A673 (cell line): ENCODE measurements at regions not wholly inside any gene's neighbourhood (a gene's known extent, or its start where the extent isn't known, plus 50 kb on each side); places are given as distances from the start of the nearest gene placed in this dataset.

Source experiments
- BruUV-seq: library from RNA; stranded (reverse); fragments of 400-500 nt; replicated peaks from 2 replicates; lab custom pipeline; 2021; lab: Mats Ljungman, UMichigan
- CTCF ChIA-PET: fragments of 300-600 bp; sonication (Branson Sonifier 250); formaldehyde crosslinking; loops from one replicate; lab custom pipeline; 2022; ENCODE audit warnings: antibody characterized with exemption; lab: Charles Lee
- POLR2A ChIA-PET: fragments of 300-600 bp; sonication (Branson Sonifier 250); formaldehyde crosslinking; loops from one replicate; lab custom pipeline; 2022; ENCODE audit warnings: antibody characterized with exemption; ENCODE audit not compliant: low non-redundant PET; lab: Charles Lee
- DNase-seq: peaks from one replicate; pipeline ENCODE4 v3.0.0-alpha.2; 2015; ENCODE audit warnings: low spot score
- H3K27ac ChIP-seq: fragments of 200-600 bp; sonication (generic); 2 replicates; pipeline ENCODE4 v1.5.1; 2016; ENCODE audit warnings: mixed run types, low read depth, mild to moderate bottlenecking, mixed read lengths, antibody characterized with exemption, low read length; ENCODE audit not compliant: poor library complexity, severe bottlenecking
- H3K27me3 ChIP-seq: fragments of 200-600 bp; sonication (generic); replicated peaks from 2 replicates; pipeline ENCODE4 v1.6.1; 2017; ENCODE audit warnings: mixed run types, low read depth, mild to moderate bottlenecking, mixed read lengths, antibody characterized with exemption, low read length; ENCODE audit not compliant: insufficient read depth, poor library complexity
- H3K36me3 ChIP-seq: fragments of 200-600 bp; sonication (generic); 2 replicates; pipeline ENCODE4 v1.6.1; 2016; ENCODE audit warnings: mixed run types, mild to moderate bottlenecking, mixed read lengths, antibody characterized with exemption, low read length; ENCODE audit not compliant: insufficient read depth, poor library complexity, severe bottlenecking
- H3K4me1 ChIP-seq: fragments of 200-600 bp; sonication (generic); 2 replicates; pipeline ENCODE4 v1.6.1; 2017; ENCODE audit warnings: mixed run types, mild to moderate bottlenecking, mixed read lengths, antibody characterized with exemption, low read length; ENCODE audit not compliant: insufficient read depth, poor library complexity, severe bottlenecking
- H3K4me3 ChIP-seq: fragments of 200-600 bp; sonication (generic); 2 replicates; pipeline ENCODE4 v1.5.1; 2016; ENCODE audit warnings: low read depth, mixed run types, mild to moderate bottlenecking, mixed read lengths, low read length; ENCODE audit not compliant: poor library complexity, severe bottlenecking
- H3K9me3 ChIP-seq: fragments of 200-600 bp; sonication (generic); 2 replicates; pipeline ENCODE4 v1.6.1; 2016; ENCODE audit warnings: mixed run types, low read depth, mild to moderate bottlenecking, mixed read lengths, antibody characterized with exemption, low read length; ENCODE audit not compliant: poor library complexity, severe bottlenecking
- EZH2 ChIP-seq: fragments of 200-600 bp; sonication (generic); IDR thresholded peaks from 2 replicates; pipeline ENCODE4 v1.6.1; 2017; ENCODE audit warnings: borderline replicate concordance, low read depth, mild to moderate bottlenecking, mixed read lengths, antibody characterized with exemption, low read length; ENCODE audit not compliant: poor library complexity, severe bottlenecking
- intact Hi-C: fragments of 100-400 bp; cut with micrococcal nuclease; formaldehyde crosslinking; loops from one replicate; pipeline ENCODE4 v1.10.0; 2022; ENCODE audit not compliant: unreplicated experiment
- TF ChIP-seq, protein P1 (sequence below): fragments of 300-800, 200-600 bp; sonication (generic); conservative IDR thresholded peaks from 2 replicates; pipeline ENCODE4 v1.5.1; 2017; ENCODE audit warnings: low read depth, mild to moderate bottlenecking, antibody characterized with exemption, low read length, moderate library complexity, mixed read lengths

DNA sequence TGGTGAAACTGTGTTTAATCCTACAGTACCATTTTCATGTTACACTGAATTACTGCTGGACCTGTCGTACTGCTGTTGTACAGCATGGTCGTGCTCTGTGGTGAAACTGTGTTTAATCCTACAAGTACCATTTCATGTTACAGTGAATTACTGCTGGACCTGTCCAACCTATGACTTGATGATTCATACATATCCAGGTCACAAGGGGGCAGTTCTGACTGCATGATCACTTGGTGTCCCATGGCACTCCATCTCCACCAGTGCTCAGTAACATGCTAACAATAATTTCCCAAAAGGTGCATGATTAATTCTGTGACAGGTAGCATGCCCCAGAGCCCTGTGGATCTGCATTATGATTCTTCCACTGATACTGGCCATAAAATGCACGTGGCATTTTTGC, 101.6 kb downstream of the ADCYAP1 start:
- intact Hi-C loops: no loop called here
- Histone ChIP-seq H3K4me1 (no peaks in the 10 kb centered on the region), H3K9me3 (no peaks in the 10 kb centered on the region), H3K4me3 (no peak overlapping the region), H3K27ac (no peak overlapping the region), H3K36me3 (no peaks in the 10 kb centered on the region), H3K27me3 (peaks cover 16% of the 10 kb centered on the region)
- DNase-seq: no peak
- TF ChIP-seq, protein P1, sequence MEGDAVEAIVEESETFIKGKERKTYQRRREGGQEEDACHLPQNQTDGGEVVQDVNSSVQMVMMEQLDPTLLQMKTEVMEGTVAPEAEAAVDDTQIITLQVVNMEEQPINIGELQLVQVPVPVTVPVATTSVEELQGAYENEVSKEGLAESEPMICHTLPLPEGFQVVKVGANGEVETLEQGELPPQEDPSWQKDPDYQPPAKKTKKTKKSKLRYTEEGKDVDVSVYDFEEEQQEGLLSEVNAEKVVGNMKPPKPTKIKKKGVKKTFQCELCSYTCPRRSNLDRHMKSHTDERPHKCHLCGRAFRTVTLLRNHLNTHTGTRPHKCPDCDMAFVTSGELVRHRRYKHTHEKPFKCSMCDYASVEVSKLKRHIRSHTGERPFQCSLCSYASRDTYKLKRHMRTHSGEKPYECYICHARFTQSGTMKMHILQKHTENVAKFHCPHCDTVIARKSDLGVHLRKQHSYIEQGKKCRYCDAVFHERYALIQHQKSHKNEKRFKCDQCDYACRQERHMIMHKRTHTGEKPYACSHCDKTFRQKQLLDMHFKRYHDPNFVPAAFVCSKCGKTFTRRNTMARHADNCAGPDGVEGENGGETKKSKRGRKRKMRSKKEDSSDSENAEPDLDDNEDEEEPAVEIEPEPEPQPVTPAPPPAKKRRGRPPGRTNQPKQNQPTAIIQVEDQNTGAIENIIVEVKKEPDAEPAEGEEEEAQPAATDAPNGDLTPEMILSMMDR: no peak
- TF ChIP-seq EZH2: no peak
- CTCF ChIA-PET: no interaction called here
- no TSS peak for BruUV-seq
- POLR2A ChIA-PET: no interaction called here

DNA sequence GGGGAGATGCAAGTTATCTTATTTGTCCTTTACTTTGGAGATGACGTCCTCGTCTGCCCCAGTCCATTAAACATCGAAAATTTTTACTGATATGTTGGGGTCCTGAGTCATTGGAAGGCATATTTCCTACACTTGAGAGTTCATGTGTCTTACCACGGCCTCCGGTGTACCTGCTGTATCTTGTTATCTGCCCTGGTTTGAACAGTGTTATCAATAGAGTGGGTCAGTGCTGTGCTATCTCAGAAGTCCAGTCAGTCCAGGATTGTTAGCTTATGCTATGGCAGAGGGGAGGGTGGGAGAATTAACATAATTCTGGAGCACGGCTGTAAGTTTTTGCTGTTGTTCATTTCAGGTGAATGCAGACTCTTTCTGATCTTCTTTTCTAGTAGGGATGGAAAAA, 102.3 kb downstream of the ADCYAP1 start:
- intact Hi-C loops: no loop called here
- no peaks in the 10 kb centered on the region for H3K36me3 ChIP-seq
- no peak overlapping the region for H3K27ac ChIP-seq
- no peaks in the 10 kb centered on the region for H3K9me3 ChIP-seq
- no peak for DNase-seq
- H3K27me3 ChIP-seq: peaks cover 16% of the 10 kb centered on the region
- CTCF ChIA-PET: interaction anchor here (0.5 kb wide), 1 partner anchor 45 kb away, joined by 3 read pairs; no protein-coding TSS in a partner anchor
- no peaks in the 10 kb centered on the region for H3K4me1 ChIP-seq
- POLR2A ChIA-PET: no interaction called here
- no peak overlapping the region for H3K4me3 ChIP-seq
- no TSS peak for BruUV-seq
- TF ChIP-seq EZH2: no peak
- TF ChIP-seq, protein P1: no peak

DNA sequence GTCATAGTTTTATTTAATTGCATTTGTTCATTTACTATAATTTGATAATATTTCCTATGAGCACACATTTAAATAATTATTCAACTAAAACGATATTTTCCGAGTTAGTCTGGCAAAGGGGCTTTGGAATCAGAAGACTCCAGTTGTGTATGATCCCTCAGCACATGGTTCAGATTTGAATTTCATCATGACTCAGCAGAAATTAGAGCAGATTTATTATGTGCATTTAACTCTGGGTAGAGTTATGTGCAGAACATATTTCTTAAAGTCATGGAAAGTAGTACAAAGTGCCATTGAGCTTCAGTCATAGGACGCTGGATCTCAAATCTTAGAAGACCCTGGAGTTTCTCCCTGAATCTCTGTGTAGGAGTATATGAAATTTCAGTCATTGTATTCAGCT, 106.7 kb downstream of the ADCYAP1 start:
- intact Hi-C loops: no loop called here
- BruUV-seq: no TSS peak
- TF ChIP-seq, protein P1: no peak
- TF ChIP-seq EZH2: no peak
- Histone ChIP-seq H3K27ac (no peak overlapping the region), H3K9me3 (no peaks in the 10 kb centered on the region), H3K4me1 (peaks cover 4% of the 10 kb centered on the region), H3K4me3 (no peak overlapping the region), H3K36me3 (no peaks in the 10 kb centered on the region), H3K27me3 (peaks cover 11% of the 10 kb centered on the region)
- DNase-seq: no peak
- ChIA-PET CTCF (no interaction called here), POLR2A (no interaction called here)
